ENCODE measurements at regions not wholly inside any gene's neighbourhood (a gene's known extent, or its start where the extent isn't known, plus 50 kb on each side); places are given as distances from the start of the nearest gene placed in this dataset.

- Histone ChIP-seq H3K4me3 (ENCODE audit: low read depth in 1 of 5, low read length in 5 of 5) (no peak overlapping the region), H3K27me3 (ENCODE audit: control insufficient read depth in 5 of 5, insufficient read depth in 4 of 5, low read length in 5 of 5) (peaks cover 0 to 26% (median 10%) of the 10 kb centered on the region in 5 donors), H3K36me3 (ENCODE audit: control insufficient read depth in 5 of 5, insufficient read depth in 5 of 5, low read length in 5 of 5) (no peaks in the 10 kb centered on the region), H3K4me1 (ENCODE audit: control insufficient read depth in 5 of 5, insufficient read depth in 5 of 5, low read length in 5 of 5) (no peaks in the 10 kb centered on the region), H3K27ac (ENCODE audit: low read depth, low read length) (no peak overlapping the region), H3K9ac (ENCODE audit: low read length in 5 of 5) (no peak overlapping the region), H3K9me3 (ENCODE audit: control insufficient read depth in 5 of 5, low read length in 5 of 5) (peaks cover 0 to 11% (median 4%) of the 10 kb centered on the region in 5 donors)
Measured at GRCh38 chr22:48316257-48317250, 1511.1 kb downstream of the BRD1 start.

GRCh38 chr22:48315439-48316256 is 1512.0 kb downstream of the BRD1 start:
- Histone ChIP-seq H3K9me3 (ENCODE audit: control insufficient read depth in 5 of 5, low read length in 5 of 5) (peaks cover 0 to 11% (median 4%) of the 10 kb centered on the region in 5 donors), H3K9ac (ENCODE audit: low read length in 5 of 5) (no peak overlapping the region), H3K27ac (ENCODE audit: low read depth, low read length) (no peak overlapping the region), H3K4me3 (ENCODE audit: low read depth in 1 of 5, low read length in 5 of 5) (no peak overlapping the region), H3K36me3 (ENCODE audit: control insufficient read depth in 5 of 5, insufficient read depth in 5 of 5, low read length in 5 of 5) (no peaks in the 10 kb centered on the region), H3K4me1 (ENCODE audit: control insufficient read depth in 5 of 5, insufficient read depth in 5 of 5, low read length in 5 of 5) (no peaks in the 10 kb centered on the region), H3K27me3 (ENCODE audit: control insufficient read depth in 5 of 5, insufficient read depth in 4 of 5, low read length in 5 of 5) (peaks cover 0 to 26% (median 10%) of the 10 kb centered on the region in 5 donors)

GRCh38 chr22:48314073-48314472 is 1513.6 kb downstream of the BRD1 start:
- Histone ChIP-seq H3K27ac (ENCODE audit: low read depth, low read length) (no peak overlapping the region), H3K36me3 (ENCODE audit: control insufficient read depth in 5 of 5, insufficient read depth in 5 of 5, low read length in 5 of 5) (no peaks in the 10 kb centered on the region), H3K9me3 (ENCODE audit: control insufficient read depth in 5 of 5, low read length in 5 of 5) (peaks cover 0 to 11% (median 4%) of the 10 kb centered on the region in 5 donors), H3K4me1 (ENCODE audit: control insufficient read depth in 5 of 5, insufficient read depth in 5 of 5, low read length in 5 of 5) (no peaks in the 10 kb centered on the region), H3K27me3 (ENCODE audit: control insufficient read depth in 5 of 5, insufficient read depth in 4 of 5, low read length in 5 of 5) (peaks cover 0 to 18% (median under 1%) of the 10 kb centered on the region in 5 donors), H3K4me3 (ENCODE audit: low read depth in 1 of 5, low read length in 5 of 5) (no peak overlapping the region), H3K9ac (ENCODE audit: low read length in 5 of 5) (no peak overlapping the region)

GRCh38 chr22:48313175-48313830 is 1514.4 kb downstream of the BRD1 start:
- Histone ChIP-seq H3K9ac (ENCODE audit: low read length in 5 of 5) (no peak overlapping the region), H3K9me3 (ENCODE audit: control insufficient read depth in 5 of 5, low read length in 5 of 5) (peaks cover 0 to 11% (median 4%) of the 10 kb centered on the region in 5 donors), H3K4me1 (ENCODE audit: control insufficient read depth in 5 of 5, insufficient read depth in 5 of 5, low read length in 5 of 5) (no peaks in the 10 kb centered on the region), H3K36me3 (ENCODE audit: control insufficient read depth in 5 of 5, insufficient read depth in 5 of 5, low read length in 5 of 5) (no peaks in the 10 kb centered on the region), H3K27me3 (ENCODE audit: control insufficient read depth in 5 of 5, insufficient read depth in 4 of 5, low read length in 5 of 5) (peaks cover 0 to 12% (median 6%) of the 10 kb centered on the region in 5 donors), H3K4me3 (ENCODE audit: low read depth in 1 of 5, low read length in 5 of 5) (no peak overlapping the region), H3K27ac (ENCODE audit: low read depth, low read length) (no peak overlapping the region)

GRCh38 chr22:48310740-48311139 is 1516.9 kb downstream of the BRD1 start:
- Histone ChIP-seq H3K9ac (ENCODE audit: low read length in 5 of 5) (no peak overlapping the region), H3K4me3 (ENCODE audit: low read depth in 1 of 5, low read length in 5 of 5) (no peak overlapping the region), H3K36me3 (ENCODE audit: control insufficient read depth in 5 of 5, insufficient read depth in 5 of 5, low read length in 5 of 5) (no peaks in the 10 kb centered on the region), H3K27me3 (ENCODE audit: control insufficient read depth in 5 of 5, insufficient read depth in 4 of 5, low read length in 5 of 5) (peaks cover 0 to 12% (median 3%) of the 10 kb centered on the region in 5 donors), H3K27ac (ENCODE audit: low read depth, low read length) (no peak overlapping the region), H3K4me1 (ENCODE audit: control insufficient read depth in 5 of 5, insufficient read depth in 5 of 5, low read length in 5 of 5) (no peaks in the 10 kb centered on the region), H3K9me3 (ENCODE audit: control insufficient read depth in 5 of 5, low read length in 5 of 5) (peaks cover 0 to 11% (median 4%) of the 10 kb centered on the region in 5 donors)

GRCh38 chr22:48310289-48310688 is 1517.4 kb downstream of the BRD1 start:
- H3K4me3 ChIP-seq (ENCODE audit: low read depth in 1 of 5, low read length in 5 of 5), result no peak overlapping the region
- peaks cover 0 to 11% (median 4%) of the 10 kb centered on the region in 5 donors for H3K9me3 ChIP-seq (ENCODE audit: control insufficient read depth in 5 of 5, low read length in 5 of 5)
- no peaks in the 10 kb centered on the region for H3K4me1 ChIP-seq (ENCODE audit: control insufficient read depth in 5 of 5, insufficient read depth in 5 of 5, low read length in 5 of 5)
- no peak overlapping the region for H3K27ac ChIP-seq (ENCODE audit: low read depth, low read length)
- no peak overlapping the region for H3K9ac ChIP-seq (ENCODE audit: low read length in 5 of 5)
- H3K36me3 ChIP-seq (ENCODE audit: control insufficient read depth in 5 of 5, insufficient read depth in 5 of 5, low read length in 5 of 5), result no peaks in the 10 kb centered on the region
- peaks cover 0 to 12% (median 2%) of the 10 kb centered on the region in 5 donors for H3K27me3 ChIP-seq (ENCODE audit: control insufficient read depth in 5 of 5, insufficient read depth in 4 of 5, low read length in 5 of 5)

- Histone ChIP-seq H3K36me3 (ENCODE audit: control insufficient read depth in 5 of 5, insufficient read depth in 5 of 5, low read length in 5 of 5) (no peaks in the 10 kb centered on the region), H3K4me1 (ENCODE audit: control insufficient read depth in 5 of 5, insufficient read depth in 5 of 5, low read length in 5 of 5) (no peaks in the 10 kb centered on the region), H3K4me3 (ENCODE audit: low read depth in 1 of 5, low read length in 5 of 5) (no peak overlapping the region), H3K27ac (ENCODE audit: low read depth, low read length) (no peak overlapping the region), H3K9me3 (ENCODE audit: control insufficient read depth in 5 of 5, low read length in 5 of 5) (peaks cover 0 to 11% (median 4%) of the 10 kb centered on the region in 5 donors), H3K9ac (ENCODE audit: low read length in 5 of 5) (no peak overlapping the region), H3K27me3 (ENCODE audit: control insufficient read depth in 5 of 5, insufficient read depth in 4 of 5, low read length in 5 of 5) (peaks cover 0 to 12% (median 3%) of the 10 kb centered on the region in 5 donors)
Measured at GRCh38 chr22:48309836-48310235, 1517.8 kb downstream of the BRD1 start.

- Histone ChIP-seq H3K9me3 (ENCODE audit: control insufficient read depth in 5 of 5, low read length in 5 of 5) (peaks cover 0 to 11% (median 4%) of the 10 kb centered on the region in 5 donors), H3K4me3 (ENCODE audit: low read depth in 1 of 5, low read length in 5 of 5) (no peak overlapping the region), H3K27ac (ENCODE audit: low read depth, low read length) (no peak overlapping the region), H3K36me3 (ENCODE audit: control insufficient read depth in 5 of 5, insufficient read depth in 5 of 5, low read length in 5 of 5) (no peaks in the 10 kb centered on the region), H3K4me1 (ENCODE audit: control insufficient read depth in 5 of 5, insufficient read depth in 5 of 5, low read length in 5 of 5) (no peaks in the 10 kb centered on the region), H3K9ac (ENCODE audit: low read length in 5 of 5) (no peak overlapping the region), H3K27me3 (ENCODE audit: control insufficient read depth in 5 of 5, insufficient read depth in 4 of 5, low read length in 5 of 5) (peaks cover 0 to 12% (median 5%) of the 10 kb centered on the region in 5 donors)
Measured at GRCh38 chr22:48309115-48309705, 1518.5 kb downstream of the BRD1 start.

- Histone ChIP-seq H3K36me3 (ENCODE audit: control insufficient read depth in 5 of 5, insufficient read depth in 5 of 5, low read length in 5 of 5) (no peaks in the 10 kb centered on the region), H3K27me3 (ENCODE audit: control insufficient read depth in 5 of 5, insufficient read depth in 4 of 5, low read length in 5 of 5) (peaks cover 0 to 12% (median 5%) of the 10 kb centered on the region in 5 donors), H3K9ac (ENCODE audit: low read length in 5 of 5) (no peak overlapping the region), H3K9me3 (ENCODE audit: control insufficient read depth in 5 of 5, low read length in 5 of 5) (peaks cover 0 to 7% (median 3%) of the 10 kb centered on the region in 5 donors), H3K27ac (ENCODE audit: low read depth, low read length) (no peak overlapping the region), H3K4me3 (ENCODE audit: low read depth in 1 of 5, low read length in 5 of 5) (no peak overlapping the region), H3K4me1 (ENCODE audit: control insufficient read depth in 5 of 5, insufficient read depth in 5 of 5, low read length in 5 of 5) (no peaks in the 10 kb centered on the region)
Measured at GRCh38 chr22:48307931-48308330, 1519.7 kb downstream of the BRD1 start.
